ENCODE measurements at regions not wholly inside any gene's neighbourhood (a gene's known extent, or its start where the extent isn't known, plus 50 kb on each side); places are given as distances from the start of the nearest gene placed in this dataset.
"Not testable (repeated sequence)": the region's sequence is repeated elsewhere in the genome, so short reads cannot be mapped to it uniquely, and the experiment has no call there.

- no peaks in the 10 kb centered on the region for H3K36me3 ChIP-seq (ENCODE audit: control insufficient read depth, insufficient read depth, low read length)
- H3K4me1 ChIP-seq (ENCODE audit: control insufficient read depth, insufficient read depth, low read length, poor library complexity, severe bottlenecking): no peaks in the 10 kb centered on the region
- no CpG with 5 or more reads among the region's 3 CpGs for WGBS, 2 experiments (ENCODE audit: insufficient coverage in 2 of 2)
- no peaks in the 10 kb centered on the region for H3K9me3 ChIP-seq (ENCODE audit: control insufficient read depth, low read length)
- no peak overlapping the region for H3K27ac ChIP-seq (ENCODE audit: low read depth, low read length, severe bottlenecking)
- H3K4me3 ChIP-seq (ENCODE audit: extremely low read depth, insufficient read depth, low read length, poor library complexity, severe bottlenecking): no peak overlapping the region
These were observed 555.0 kb upstream of the ADGRB3 start for GRCh38 chr6:68080074-68080473.

DNA sequence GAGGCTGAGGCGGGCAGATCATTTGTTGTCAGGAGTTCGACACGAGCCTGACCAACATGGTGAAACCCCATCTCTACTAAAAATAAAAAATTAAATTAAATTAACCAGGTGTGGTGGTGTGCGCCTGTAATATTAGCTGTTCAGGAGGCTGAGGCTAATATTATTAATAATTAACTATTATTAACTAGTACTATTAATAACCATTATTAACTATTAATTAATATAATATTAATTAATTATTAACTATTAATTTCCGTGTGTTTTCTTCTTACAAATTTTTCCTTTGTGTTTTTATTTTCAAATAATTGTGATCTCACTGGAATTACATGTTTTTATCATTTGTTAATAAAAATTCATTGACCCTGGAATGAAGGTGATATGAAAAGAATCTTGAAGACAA lies 557.4 kb upstream of the ADGRB3 start:
- WGBS, 2 experiments (ENCODE audit: insufficient coverage in 2 of 2): no CpG with 5 or more reads among the region's 5 CpGs
- Histone ChIP-seq H3K9me3 (ENCODE audit: control insufficient read depth, low read length) (no peaks in the 10 kb centered on the region), H3K4me3 (ENCODE audit: extremely low read depth, insufficient read depth, low read length, poor library complexity, severe bottlenecking) (no peak overlapping the region), H3K36me3 (ENCODE audit: control insufficient read depth, insufficient read depth, low read length) (no peaks in the 10 kb centered on the region), H3K27ac (ENCODE audit: low read depth, low read length, severe bottlenecking) (no peak overlapping the region), H3K4me1 (ENCODE audit: control insufficient read depth, insufficient read depth, low read length, poor library complexity, severe bottlenecking) (no peaks in the 10 kb centered on the region)

DNA sequence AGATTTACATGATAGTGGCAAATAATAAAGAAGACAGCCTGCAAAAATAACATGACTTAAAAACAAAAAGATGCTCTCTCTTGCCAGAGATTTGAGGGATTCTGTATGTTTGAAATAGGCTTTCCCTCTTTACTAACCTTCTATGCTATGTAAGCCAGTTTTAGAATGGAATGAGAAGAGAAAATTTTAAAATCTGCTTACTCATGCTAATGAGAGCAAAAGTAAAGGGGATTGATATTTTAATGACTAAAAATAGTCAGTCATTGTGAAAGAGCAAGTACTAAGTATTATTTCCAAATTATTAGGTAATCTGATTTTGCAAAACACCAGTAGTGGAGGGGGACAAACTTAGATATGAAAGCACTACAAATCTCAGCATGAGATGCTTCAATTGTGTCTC lies 563.3 kb upstream of the ADGRB3 start:
- Histone ChIP-seq H3K4me3 (ENCODE audit: extremely low read depth, insufficient read depth, low read length, poor library complexity, severe bottlenecking) (no peak overlapping the region), H3K36me3 (ENCODE audit: control insufficient read depth, insufficient read depth, low read length) (no peaks in the 10 kb centered on the region), H3K4me1 (ENCODE audit: control insufficient read depth, insufficient read depth, low read length, poor library complexity, severe bottlenecking) (no peaks in the 10 kb centered on the region), H3K27ac (ENCODE audit: low read depth, low read length, severe bottlenecking) (no peak overlapping the region), H3K9me3 (ENCODE audit: control insufficient read depth, low read length) (no peaks in the 10 kb centered on the region)

DNA sequence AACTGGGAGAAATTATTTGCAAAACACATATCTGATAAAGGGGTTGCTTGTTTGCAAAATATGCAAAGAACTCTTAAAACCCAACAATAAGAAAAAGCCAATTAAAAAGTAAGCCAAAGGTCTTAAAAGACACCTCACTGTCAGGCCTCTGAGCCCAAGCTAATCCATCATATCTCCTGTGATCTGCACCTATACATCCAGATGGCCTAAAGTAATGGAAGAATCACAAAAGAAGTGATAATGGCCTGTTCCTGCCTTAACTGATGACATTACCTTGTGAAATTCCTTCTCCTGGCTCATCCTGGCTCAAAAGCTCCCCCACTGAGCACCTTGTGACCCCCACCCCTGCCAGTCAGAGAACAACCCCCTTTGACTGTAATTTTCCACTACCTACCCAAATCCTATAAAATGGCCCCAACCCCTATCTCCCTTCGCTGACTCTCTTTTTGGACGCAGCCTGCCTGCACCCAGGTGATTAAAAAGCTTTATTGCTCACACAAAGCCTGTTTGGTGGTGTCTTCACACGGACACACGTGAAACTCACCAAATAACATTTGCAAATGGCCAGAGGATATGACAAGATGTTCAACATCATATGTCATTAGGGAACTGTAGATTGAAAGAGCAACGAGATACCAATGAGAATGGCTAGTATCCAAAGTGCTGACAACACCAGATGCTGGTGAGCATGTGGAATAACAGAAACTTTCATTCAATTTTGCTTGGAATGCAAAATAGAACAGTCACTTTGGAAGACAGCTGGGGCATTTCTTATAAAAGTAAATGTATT lies 565.0 kb upstream of the ADGRB3 start:
- 8 to 24% methylated on average over 2 to 5 of the region's 5 CpGs for WGBS, 2 experiments (ENCODE audit: insufficient coverage in 2 of 2)
- Histone ChIP-seq H3K4me3 (ENCODE audit: extremely low read depth, insufficient read depth, low read length, poor library complexity, severe bottlenecking) (no peak overlapping the region), H3K9me3 (ENCODE audit: control insufficient read depth, low read length) (no peaks in the 10 kb centered on the region), H3K27ac (ENCODE audit: low read depth, low read length, severe bottlenecking) (no peak overlapping the region), H3K36me3 (ENCODE audit: control insufficient read depth, insufficient read depth, low read length) (no peaks in the 10 kb centered on the region), H3K4me1 (ENCODE audit: control insufficient read depth, insufficient read depth, low read length, poor library complexity, severe bottlenecking) (no peaks in the 10 kb centered on the region)

DNA sequence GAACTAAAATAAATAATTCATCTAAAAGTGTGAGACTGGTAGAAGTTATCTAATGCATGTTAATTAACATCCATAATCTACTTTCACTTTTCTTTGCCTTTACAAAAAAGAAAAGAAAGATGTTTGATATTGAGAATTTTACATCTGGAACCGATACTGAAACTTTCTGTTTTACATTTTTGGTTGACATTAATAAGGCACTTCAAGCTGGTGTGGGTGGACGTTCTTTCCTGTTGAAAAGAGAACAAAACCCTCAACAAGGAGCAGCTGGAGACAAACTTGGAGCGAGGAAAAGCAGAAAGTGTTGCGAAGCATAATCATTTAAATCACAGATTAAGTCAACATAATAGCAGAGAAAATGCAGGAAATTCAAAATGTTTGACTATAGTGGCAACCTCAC lies 575.2 kb upstream of the ADGRB3 start:
- no CpG with 5 or more reads among the region's 4 CpGs for WGBS, 2 experiments (ENCODE audit: insufficient coverage in 2 of 2)
- Histone ChIP-seq H3K36me3 (ENCODE audit: control insufficient read depth, insufficient read depth, low read length) (no peaks in the 10 kb centered on the region), H3K4me3 (ENCODE audit: extremely low read depth, insufficient read depth, low read length, poor library complexity, severe bottlenecking) (no peak overlapping the region), H3K27ac (ENCODE audit: low read depth, low read length, severe bottlenecking) (no peak overlapping the region), H3K4me1 (ENCODE audit: control insufficient read depth, insufficient read depth, low read length, poor library complexity, severe bottlenecking) (no peaks in the 10 kb centered on the region), H3K9me3 (ENCODE audit: control insufficient read depth, low read length) (no peaks in the 10 kb centered on the region)

DNA sequence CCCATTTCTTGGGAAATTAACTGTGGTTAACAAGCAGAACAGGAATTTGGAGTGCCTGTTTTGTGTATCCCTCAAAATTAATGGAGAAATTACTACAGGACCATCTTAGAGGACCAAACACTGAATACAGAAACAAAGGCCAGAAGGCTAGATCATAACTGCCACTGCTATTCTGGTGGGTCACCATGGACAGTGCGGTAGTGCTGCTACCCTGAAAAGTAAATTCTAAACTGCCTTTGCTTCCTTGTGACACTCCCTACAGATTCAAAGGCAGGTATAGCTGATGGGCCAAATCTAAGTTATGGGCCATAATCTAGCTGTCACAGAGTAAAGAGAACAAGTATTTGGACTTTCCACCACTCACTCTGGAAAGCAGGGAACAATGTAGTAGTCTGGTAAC lies 575.8 kb upstream of the ADGRB3 start:
- Histone ChIP-seq H3K4me1 (ENCODE audit: control insufficient read depth, insufficient read depth, low read length, poor library complexity, severe bottlenecking) (no peaks in the 10 kb centered on the region), H3K4me3 (ENCODE audit: extremely low read depth, insufficient read depth, low read length, poor library complexity, severe bottlenecking) (no peak overlapping the region), H3K9me3 (ENCODE audit: control insufficient read depth, low read length) (no peaks in the 10 kb centered on the region), H3K36me3 (ENCODE audit: control insufficient read depth, insufficient read depth, low read length) (no peaks in the 10 kb centered on the region), H3K27ac (ENCODE audit: low read depth, low read length, severe bottlenecking) (no peak overlapping the region)
- WGBS, 2 experiments (ENCODE audit: insufficient coverage in 2 of 2): 100% methylated on average over 1 of the region's 1 CpG; no CpG with 5 or more reads in 1 of the 2 experiments

- H3K9me3 ChIP-seq (ENCODE audit: control insufficient read depth, low read length); H3K36me3 ChIP-seq (ENCODE audit: control insufficient read depth, insufficient read depth, low read length); H3K4me1 ChIP-seq (ENCODE audit: control insufficient read depth, insufficient read depth, low read length, poor library complexity, severe bottlenecking); H3K27ac ChIP-seq (ENCODE audit: low read depth, low read length, severe bottlenecking); H3K4me3 ChIP-seq (ENCODE audit: extremely low read depth, insufficient read depth, low read length, poor library complexity, severe bottlenecking): not testable (repeated sequence)
- 100% methylated on average over 1 of the region's 1 CpG for WGBS, 2 experiments (ENCODE audit: insufficient coverage in 2 of 2)
These were observed 578.5 kb upstream of the ADGRB3 start for GRCh38 chr6:68056596-68056995.

GRCh38 chr6:68054756-68055155 lies 580.3 kb upstream of the ADGRB3 start:
- no peaks in the 10 kb centered on the region for H3K9me3 ChIP-seq (ENCODE audit: control insufficient read depth, low read length)
- no CpG with 5 or more reads among the region's 1 CpG for WGBS, 2 experiments (ENCODE audit: insufficient coverage in 2 of 2)
- H3K36me3 ChIP-seq (ENCODE audit: control insufficient read depth, insufficient read depth, low read length): no peaks in the 10 kb centered on the region

DNA sequence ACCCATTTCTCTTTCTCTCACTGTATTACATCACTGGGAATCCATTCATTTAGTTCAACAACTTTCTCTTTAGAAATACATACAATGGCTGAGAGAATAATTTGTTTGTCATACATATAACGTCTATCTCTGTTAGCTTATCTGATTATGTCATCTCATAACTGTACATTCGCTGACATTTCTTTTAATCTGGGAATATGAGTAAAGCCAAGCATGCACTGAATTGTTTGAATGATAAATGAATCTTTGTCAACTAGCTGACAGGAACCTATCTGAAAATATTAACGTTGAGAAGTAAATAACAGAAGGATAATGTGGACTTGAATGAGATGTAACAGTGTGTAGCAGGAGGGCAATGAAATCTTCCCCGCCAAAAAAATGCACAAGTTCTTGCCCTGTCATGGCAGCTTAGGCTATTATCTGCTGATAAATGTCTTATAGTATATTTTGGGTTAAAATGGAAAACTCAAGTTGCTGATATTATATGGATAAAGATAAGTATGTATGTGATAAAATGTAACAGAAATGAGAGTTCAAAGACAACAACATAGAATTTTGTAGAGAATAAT lies 581.2 kb upstream of the ADGRB3 start:
- H3K4me1 ChIP-seq (ENCODE audit: control insufficient read depth, insufficient read depth, low read length, poor library complexity, severe bottlenecking): no peaks in the 10 kb centered on the region
- H3K4me3 ChIP-seq (ENCODE audit: extremely low read depth, insufficient read depth, low read length, poor library complexity, severe bottlenecking): no peak overlapping the region
- no peaks in the 10 kb centered on the region for H3K36me3 ChIP-seq (ENCODE audit: control insufficient read depth, insufficient read depth, low read length)
- no peaks in the 10 kb centered on the region for H3K9me3 ChIP-seq (ENCODE audit: control insufficient read depth, low read length)
- WGBS, 2 experiments (ENCODE audit: insufficient coverage in 2 of 2): 93% methylated on average over 2 of the region's 4 CpGs
- H3K27ac ChIP-seq (ENCODE audit: low read depth, low read length, severe bottlenecking): no peak overlapping the region

More at GRCh38 chr6:68054756-68055155, 580.3 kb upstream of the ADGRB3 start:
- H3K4me1 ChIP-seq (ENCODE audit: control insufficient read depth, insufficient read depth, low read length, poor library complexity, severe bottlenecking): no peaks in the 10 kb centered on the region
- no peak overlapping the region for H3K4me3 ChIP-seq (ENCODE audit: extremely low read depth, insufficient read depth, low read length, poor library complexity, severe bottlenecking)
- no peak overlapping the region for H3K27ac ChIP-seq (ENCODE audit: low read depth, low read length, severe bottlenecking)

DNA sequence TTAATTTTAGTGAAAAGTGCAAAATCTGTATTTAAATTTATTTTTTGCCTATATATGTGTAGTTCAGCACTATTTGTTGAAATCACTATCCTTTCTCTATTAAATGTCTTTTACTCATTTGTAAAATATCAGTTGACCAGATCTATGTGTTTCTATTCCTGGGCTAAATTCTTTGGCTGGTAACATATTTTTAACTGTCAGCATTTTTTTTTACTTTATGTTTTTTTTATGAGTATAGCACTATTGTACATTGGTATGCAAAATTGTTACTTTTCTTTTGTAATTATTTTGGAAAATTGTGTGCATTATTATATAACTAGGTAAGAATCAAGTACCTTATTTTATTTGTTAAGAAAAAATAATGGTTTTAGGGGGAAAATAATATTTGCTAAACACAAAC lies 582.8 kb upstream of the ADGRB3 start:
- Histone ChIP-seq H3K9me3 (ENCODE audit: control insufficient read depth, low read length) (no peaks in the 10 kb centered on the region), H3K27ac (ENCODE audit: low read depth, low read length, severe bottlenecking) (no peak overlapping the region), H3K4me1 (ENCODE audit: control insufficient read depth, insufficient read depth, low read length, poor library complexity, severe bottlenecking) (no peaks in the 10 kb centered on the region), H3K4me3 (ENCODE audit: extremely low read depth, insufficient read depth, low read length, poor library complexity, severe bottlenecking) (no peak overlapping the region), H3K36me3 (ENCODE audit: control insufficient read depth, insufficient read depth, low read length) (no peaks in the 10 kb centered on the region)

GRCh38 chr6:68049562-68049961 lies 585.5 kb upstream of the ADGRB3 start:
- WGBS, 2 experiments (ENCODE audit: insufficient coverage in 2 of 2): 72 to 100% methylated on average over 3 to 5 of the region's 5 CpGs
- no peaks in the 10 kb centered on the region for H3K9me3 ChIP-seq (ENCODE audit: control insufficient read depth, low read length)
- no peak overlapping the region for H3K4me3 ChIP-seq (ENCODE audit: extremely low read depth, insufficient read depth, low read length, poor library complexity, severe bottlenecking)
- H3K27ac ChIP-seq (ENCODE audit: low read depth, low read length, severe bottlenecking): no peak overlapping the region
- no peaks in the 10 kb centered on the region for H3K36me3 ChIP-seq (ENCODE audit: control insufficient read depth, insufficient read depth, low read length)
- no peaks in the 10 kb centered on the region for H3K4me1 ChIP-seq (ENCODE audit: control insufficient read depth, insufficient read depth, low read length, poor library complexity, severe bottlenecking)
